ENCODE measurements at regions not wholly inside any gene's neighbourhood (a gene's known extent, or its start where the extent isn't known, plus 50 kb on each side); places are given as distances from the start of the nearest gene placed in this dataset.

GRCh38 chr9:88235615-88236014 lies 97.3 kb upstream of the SPATA31C2 start:
- no peak for DNase-seq (ENCODE audit: low read depth)
- no peak for TF ChIP-seq CTCF (IDR thresholded peaks at IDR 0.05; ENCODE audit: low read length, missing control alignments)
- H3K4me3 ChIP-seq (replicated peaks; ENCODE audit: low read depth, low read length), result no peak overlapping the region

DNA sequence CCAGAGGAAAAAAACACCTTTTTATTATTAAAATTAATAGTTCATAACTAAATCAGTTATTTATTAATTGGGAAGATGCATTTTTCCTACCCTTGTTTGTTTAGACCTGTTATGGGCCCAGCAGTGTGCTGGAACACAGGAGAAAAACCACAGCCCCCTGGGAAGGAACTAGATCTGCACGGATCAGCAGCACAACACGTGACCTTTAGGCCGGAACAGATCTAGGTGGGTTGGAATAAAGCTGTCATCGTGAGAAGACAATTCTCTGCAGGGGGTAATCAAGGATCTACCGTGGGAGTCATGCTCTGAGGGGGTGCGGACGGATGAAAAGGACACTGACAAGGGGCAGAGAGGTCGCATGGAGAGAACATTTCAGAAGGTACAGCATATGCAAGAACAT lies 95.8 kb upstream of the SPATA31C2 start:
- TF ChIP-seq CTCF (IDR thresholded peaks at IDR 0.05; ENCODE audit: low read length, missing control alignments), result no peak
- no peak for DNase-seq (ENCODE audit: low read depth)
- H3K4me3 ChIP-seq (replicated peaks; ENCODE audit: low read depth, low read length), result no peak overlapping the region

DNA sequence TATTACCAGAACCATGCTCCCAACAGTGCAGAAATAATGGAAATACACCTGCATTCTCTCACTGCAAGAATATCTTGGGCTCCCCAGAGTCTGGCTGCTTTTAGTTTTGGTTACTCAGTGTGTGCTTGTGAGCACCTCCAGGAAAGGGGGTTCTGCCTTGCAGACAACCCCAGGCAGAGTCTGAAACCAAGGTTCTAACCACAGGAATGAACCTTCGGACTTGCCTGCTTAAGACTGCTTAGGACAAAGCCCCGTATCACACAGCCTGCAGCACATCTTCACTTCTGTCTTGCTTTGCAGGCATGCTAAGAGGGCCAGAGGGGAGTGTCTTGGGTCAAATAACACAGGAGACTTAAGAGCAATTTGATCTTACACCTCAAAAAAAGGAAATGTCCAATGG lies 94.8 kb upstream of the SPATA31C2 start:
- no peak for DNase-seq (ENCODE audit: low read depth)
- no peak overlapping the region for H3K4me3 ChIP-seq (replicated peaks; ENCODE audit: low read depth, low read length)
- TF ChIP-seq CTCF (IDR thresholded peaks at IDR 0.05; ENCODE audit: low read length, missing control alignments), result no peak

- no peak overlapping the region for H3K4me3 ChIP-seq (replicated peaks; ENCODE audit: low read depth, low read length)
- no peak for TF ChIP-seq CTCF (IDR thresholded peaks at IDR 0.05; ENCODE audit: low read length, missing control alignments)
- peak; percentile 2 for DNase-seq (ENCODE audit: low read depth)
These were observed 92.3 kb upstream of the SPATA31C2 start for GRCh38 chr9:88230612-88231011.

DNA sequence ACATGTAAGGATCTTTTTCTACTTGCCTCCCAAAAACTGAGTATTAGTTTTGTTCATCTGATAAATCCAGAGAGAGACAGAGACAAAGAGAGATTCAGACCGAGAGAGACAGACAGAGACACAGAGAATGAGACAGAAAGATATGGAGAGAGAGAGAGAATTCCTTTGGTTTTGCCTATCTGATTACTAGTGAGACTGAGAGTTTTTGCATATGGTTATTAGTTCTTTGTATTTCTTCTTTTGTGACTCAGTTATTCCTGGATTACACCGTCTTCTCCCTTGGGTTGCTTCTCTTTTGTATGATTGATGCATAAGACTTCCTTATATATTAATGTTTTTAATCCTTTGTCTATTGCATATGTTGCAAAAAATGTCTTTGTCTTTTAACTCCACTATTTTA lies 91.2 kb upstream of the SPATA31C2 start:
- no peak for DNase-seq (ENCODE audit: low read depth)
- no peak for TF ChIP-seq CTCF (IDR thresholded peaks at IDR 0.05; ENCODE audit: low read length, missing control alignments)
- no peak overlapping the region for H3K4me3 ChIP-seq (replicated peaks; ENCODE audit: low read depth, low read length)

DNA sequence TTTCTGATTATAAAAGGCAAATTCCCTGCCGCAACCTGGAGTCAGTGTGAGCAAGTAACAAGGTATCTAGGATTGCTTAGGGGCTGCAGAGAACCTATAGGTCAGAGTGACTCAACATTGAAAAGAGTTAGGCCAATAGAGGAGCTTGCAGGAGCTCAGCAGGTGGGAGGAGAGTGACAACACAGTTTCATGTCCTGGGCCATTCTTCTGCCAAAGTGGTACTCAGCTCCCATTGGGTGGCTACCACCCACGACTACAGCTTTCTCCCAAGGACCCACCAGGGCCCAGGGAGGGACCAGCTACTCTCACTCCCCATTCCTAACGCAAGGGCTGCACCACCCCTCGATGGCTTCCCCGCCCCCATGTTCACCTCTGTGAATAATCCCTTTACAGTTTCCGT lies 86.7 kb upstream of the SPATA31C2 start:
- DNase-seq (ENCODE audit: low read depth), result no peak
- no peak for TF ChIP-seq CTCF (IDR thresholded peaks at IDR 0.05; ENCODE audit: low read length, missing control alignments)
- H3K4me3 ChIP-seq (replicated peaks; ENCODE audit: low read depth, low read length), result no peak overlapping the region

DNA sequence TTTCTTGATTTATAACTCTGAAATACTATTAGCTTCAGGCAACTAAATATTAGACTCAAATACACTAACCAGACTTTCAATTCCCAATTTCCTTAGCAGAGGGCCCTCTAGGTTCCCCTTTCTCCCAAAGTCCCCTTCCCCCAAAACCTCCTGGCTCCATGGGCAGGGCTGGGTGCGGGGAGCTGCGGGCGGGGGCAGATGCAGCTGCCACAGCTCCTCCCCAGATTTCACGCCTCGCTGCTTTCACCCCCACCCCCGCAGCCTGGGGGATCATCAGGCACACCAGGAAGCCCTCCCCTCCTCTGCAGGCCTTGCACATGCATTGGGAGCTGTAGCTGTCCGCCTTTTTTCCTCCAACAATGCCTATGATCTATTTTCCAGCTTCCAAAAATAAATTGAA lies 82.8 kb upstream of the SPATA31C2 start:
- TF ChIP-seq CTCF (IDR thresholded peaks at IDR 0.05; ENCODE audit: low read length, missing control alignments), result no peak
- H3K4me3 ChIP-seq (replicated peaks; ENCODE audit: low read depth, low read length), result no peak overlapping the region
- DNase-seq (ENCODE audit: low read depth), result no peak
